GM12892 (cell line): ENCODE measurements at regions not wholly inside any gene's neighbourhood (a gene's known extent, or its start where the extent isn't known, plus 50 kb on each side); places are given as distances from the start of the nearest gene placed in this dataset.

Experiments
- POLR2A ChIP-seq: IDR thresholded peaks from 2 replicates; pipeline ENCODE4 v1.6.1; 2011; ENCODE audit warnings: low read depth, low read length, control low read depth
- POLR2AphosphoS5 ChIP-seq: IDR thresholded peaks from 2 replicates; pipeline ENCODE4 v1.6.1; 2011; ENCODE audit warnings: low read depth, low read length, control low read depth
- TAF1 ChIP-seq: IDR thresholded peaks from 2 replicates; pipeline ENCODE4 v1.6.1; 2011; ENCODE audit warnings: low read depth, mild to moderate bottlenecking, control low read depth, low read length, borderline replicate concordance

DNA sequence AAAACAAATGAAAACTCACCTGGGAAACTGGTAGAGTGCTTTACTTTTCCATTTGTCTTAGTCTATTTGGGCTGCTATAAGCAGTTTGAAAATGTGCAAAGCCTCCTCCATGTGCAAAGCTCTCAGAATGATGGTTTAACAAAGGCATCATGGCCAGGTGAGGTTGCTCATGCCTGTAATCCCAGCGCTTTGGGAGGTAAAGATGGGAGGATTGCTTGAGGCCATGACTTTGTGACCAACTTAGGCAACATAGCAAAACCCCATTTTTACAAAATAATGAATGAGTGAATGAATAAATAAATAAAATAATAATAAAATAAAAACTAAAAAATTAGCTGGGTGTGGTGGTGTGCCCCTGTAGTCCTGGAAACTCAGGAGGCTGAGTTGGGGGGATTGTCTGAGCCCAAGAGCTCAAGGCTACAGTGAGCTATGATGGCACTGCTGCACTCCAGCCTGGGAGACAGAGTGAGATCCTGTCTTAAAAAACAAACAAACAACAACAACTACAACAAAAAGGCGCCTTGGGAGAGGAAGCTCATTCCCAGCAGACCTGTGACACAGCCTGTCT lies 71.8 kb downstream of the MYCN start:
- no peak for TF ChIP-seq POLR2A
- TF ChIP-seq TAF1: no peak
- TF ChIP-seq POLR2AphosphoS5: no peak
